DND-41 (cell line): ENCODE measurements at regions not wholly inside any gene's neighbourhood (a gene's known extent, or its start where the extent isn't known, plus 50 kb on each side); places are given as distances from the start of the nearest gene placed in this dataset.

ENCODE experiments used
- CTCF ChIP-seq: IDR thresholded peaks from 2 replicates; pipeline ENCODE4 v1.5.1; 2012; ENCODE audit warnings: borderline replicate concordance, low read length, moderate library complexity, mild to moderate bottlenecking; ENCODE audit not compliant: poor library complexity, severe bottlenecking; ENCODE audit errors: extremely low read depth
- EZH2 ChIP-seq: IDR thresholded peaks from 3 replicates; pipeline ENCODE4 v1.6.1; 2012; ENCODE audit warnings: borderline replicate concordance, low read depth, mild to moderate bottlenecking, moderate library complexity, low read length, inconsistent platforms; ENCODE audit not compliant: severe bottlenecking

GRCh38 chr22:49656291-49656851 is 171.3 kb downstream of the BRD1 start:
- TF ChIP-seq CTCF (no peak), EZH2 (no peak)
